ENCODE measurements at regions not wholly inside any gene's neighbourhood (a gene's known extent, or its start where the extent isn't known, plus 50 kb on each side); places are given as distances from the start of the nearest gene placed in this dataset.

- ChIA-PET POLR2A (no interaction called here), CTCF (ENCODE audit: low intra/inter-chr PET ratio) (no interaction called here)
- in situ Hi-C loops (cut with MboI): no loop called here
- WGBS (ENCODE audit: insufficient coverage, low coverage, missing lambda C conversion rate): 0% methylated on average over 3 of the region's 3 CpGs
- no peak overlapping the region for H3K27ac ChIP-seq (ENCODE audit: extremely low read depth, low read depth, low read length)
- no peak overlapping the region for H3K4me3 ChIP-seq
- no peak overlapping the region for H3K9ac ChIP-seq (ENCODE audit: insufficient read depth in 1 of 2, low read depth in 2 of 2, low read length in 2 of 2)
- no peak overlapping the region for H3K4me2 ChIP-seq (ENCODE audit: insufficient read depth, low read length)
- no peaks in the 10 kb centered on the region for H3K79me2 ChIP-seq (ENCODE audit: control insufficient read depth, insufficient read depth, low read length)
- intact Hi-C loops (cut with micrococcal nuclease): loop anchor here (10.0 kb wide), 1 partner anchor 561 kb away; no protein-coding TSS in a partner anchor
- no peaks in the 10 kb centered on the region for H3K4me1 ChIP-seq (replicated peaks in 1 of 2; ENCODE audit: control insufficient read depth in 2 of 2, insufficient read depth in 2 of 2, low read length in 2 of 2)
- H4K20me1 ChIP-seq (replicated peaks; ENCODE audit: control insufficient read depth, insufficient read depth, low read length): no peaks in the 10 kb centered on the region
- DNase-seq (ENCODE audit: extremely low read depth in 1 of 4, low spot score in 3 of 4): no peak
- no peak overlapping the region for H2AFZ ChIP-seq (ENCODE audit: low read depth, low read length)
- no peak for ATAC-seq
- H3K9me3 ChIP-seq (replicated peaks; ENCODE audit: control insufficient read depth, insufficient read depth, low read depth, low read length): no peaks in the 10 kb centered on the region
- FAIRE-seq: no peak
- no TSS peak for BruUV-seq (replicated peaks)
- H3K36me3 ChIP-seq (ENCODE audit: control insufficient read depth, insufficient read depth, low read length): no peaks in the 10 kb centered on the region
- no peaks in the 10 kb centered on the region for H3K9me1 ChIP-seq (ENCODE audit: control insufficient read depth, insufficient read depth, low read length)
- H3K27me3 ChIP-seq (ENCODE audit: control insufficient read depth in 2 of 2, insufficient read depth in 2 of 2, low read length in 2 of 2): no peaks in the 10 kb centered on the region
- TF ChIP-seq BRF1 (IDR thresholded peaks at IDR 0.05; ENCODE audit: borderline replicate concordance, extremely low read depth, insufficient read length) (no peak), ZNF75A (CRISPR knock-in tag; IDR thresholded peaks at IDR 0.05) (no peak), RBM25 (IDR thresholded peaks at IDR 0.05; ENCODE audit: low read depth, low read length, severe bottlenecking) (no peak), NR4A1 (CRISPR knock-in tag; IDR thresholded peaks at IDR 0.05) (no peak), NR4A1 (tag; IDR thresholded peaks at IDR 0.05) (no peak), TSHZ1 (CRISPR knock-in tag; IDR thresholded peaks at IDR 0.05) (no peak), REST (IDR thresholded peaks at IDR 0.05; ENCODE audit: borderline replicate concordance) (no peak), REST (CRISPR knock-in tag; IDR thresholded peaks at IDR 0.05; ENCODE audit: low read depth) (no peak), EGR1 (conservative IDR thresholded peaks at IDR 0.05) (no peak), PHB (CRISPR knock-in tag; IDR thresholded peaks at IDR 0.05) (no peak), SP1 (CRISPR knock-in tag; IDR thresholded peaks at IDR 0.05) (no peak)
Measured at GRCh38 chr7:33745934-33746333, 159.4 kb upstream of the BMPER start.
